ENCODE measurements at regions not wholly inside any gene's neighbourhood (a gene's known extent, or its start where the extent isn't known, plus 50 kb on each side); places are given as distances from the start of the nearest gene placed in this dataset.

DNA sequence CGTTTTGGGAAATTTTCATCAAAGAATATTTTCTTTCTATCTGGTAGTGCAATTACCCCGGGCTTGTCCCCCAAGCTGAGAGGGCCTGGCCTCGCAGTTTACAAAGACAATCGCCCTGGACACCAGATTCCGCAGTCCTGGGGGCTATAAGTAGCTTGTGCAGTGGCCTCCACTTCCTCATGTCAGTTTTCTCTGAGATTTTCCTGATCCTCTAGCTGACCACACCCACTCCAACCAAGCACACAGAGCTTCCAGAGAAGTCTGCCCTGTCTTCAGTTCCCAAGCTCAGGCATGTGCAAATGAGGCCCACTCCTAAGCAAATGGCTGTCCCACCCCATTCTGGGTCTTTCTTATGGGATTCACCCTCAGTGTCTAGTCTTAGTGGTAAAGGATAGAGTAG, 245.3 kb downstream of the MAFB start:
- no peak for DNase-seq

DNA sequence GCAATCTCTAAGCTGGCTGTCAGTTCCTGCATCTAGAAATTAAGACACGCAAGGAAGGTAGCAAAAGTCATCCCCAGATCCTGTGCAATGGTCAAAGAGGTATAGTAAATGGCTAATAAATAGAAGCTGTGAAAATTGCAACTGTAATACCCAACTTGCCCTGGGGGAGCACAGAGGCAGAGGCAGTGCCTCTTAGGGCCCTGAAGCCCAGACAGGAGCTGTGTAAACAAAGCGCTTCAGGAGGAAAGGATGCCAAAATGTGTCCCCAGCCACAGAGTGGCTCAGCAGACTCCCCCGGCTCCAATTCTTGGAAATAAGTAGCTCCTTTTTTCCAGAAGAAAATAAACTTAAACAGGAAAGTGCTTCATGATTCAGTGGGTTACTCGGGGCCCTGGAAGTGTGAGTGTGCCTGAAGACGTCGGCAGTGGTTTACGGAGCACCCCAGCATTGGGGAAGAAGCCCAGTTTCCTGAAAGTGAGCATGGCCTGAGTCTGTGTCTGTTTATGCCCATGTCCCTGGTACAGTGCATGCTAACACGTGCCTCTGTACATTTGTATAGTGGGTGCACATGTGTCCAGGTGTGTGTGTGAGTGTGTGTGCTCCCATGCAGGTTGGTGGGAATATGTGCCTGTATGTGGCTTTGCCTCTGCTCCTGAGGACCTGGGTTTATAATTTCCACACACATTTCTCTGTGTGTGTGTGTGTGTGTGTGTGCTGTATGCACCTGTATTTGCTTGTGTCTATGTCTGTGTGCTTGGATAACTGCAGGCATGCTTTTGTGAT, 246.7 kb downstream of the MAFB start:
- DNase-seq = no peak

DNA sequence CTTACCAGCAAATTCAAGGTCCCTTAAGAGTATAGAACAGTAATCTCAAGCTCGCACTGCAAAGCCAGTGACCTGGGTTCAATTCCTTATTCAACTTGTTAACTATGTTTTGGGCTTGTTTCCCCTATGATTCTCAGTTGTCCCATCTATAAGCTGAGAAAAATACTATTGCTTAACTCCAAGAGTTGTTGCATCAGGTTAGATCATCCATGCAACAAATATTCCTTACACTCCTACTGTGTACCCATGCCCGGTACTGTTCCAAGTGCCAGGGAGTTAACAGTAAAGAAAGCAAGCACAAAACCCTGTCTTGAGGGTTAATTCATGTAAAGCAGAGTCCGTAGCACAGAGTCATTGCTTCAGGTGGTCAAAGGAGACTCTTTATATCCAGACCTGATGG, 247.3 kb downstream of the MAFB start:
- peak; percentile 15 for DNase-seq

DNA sequence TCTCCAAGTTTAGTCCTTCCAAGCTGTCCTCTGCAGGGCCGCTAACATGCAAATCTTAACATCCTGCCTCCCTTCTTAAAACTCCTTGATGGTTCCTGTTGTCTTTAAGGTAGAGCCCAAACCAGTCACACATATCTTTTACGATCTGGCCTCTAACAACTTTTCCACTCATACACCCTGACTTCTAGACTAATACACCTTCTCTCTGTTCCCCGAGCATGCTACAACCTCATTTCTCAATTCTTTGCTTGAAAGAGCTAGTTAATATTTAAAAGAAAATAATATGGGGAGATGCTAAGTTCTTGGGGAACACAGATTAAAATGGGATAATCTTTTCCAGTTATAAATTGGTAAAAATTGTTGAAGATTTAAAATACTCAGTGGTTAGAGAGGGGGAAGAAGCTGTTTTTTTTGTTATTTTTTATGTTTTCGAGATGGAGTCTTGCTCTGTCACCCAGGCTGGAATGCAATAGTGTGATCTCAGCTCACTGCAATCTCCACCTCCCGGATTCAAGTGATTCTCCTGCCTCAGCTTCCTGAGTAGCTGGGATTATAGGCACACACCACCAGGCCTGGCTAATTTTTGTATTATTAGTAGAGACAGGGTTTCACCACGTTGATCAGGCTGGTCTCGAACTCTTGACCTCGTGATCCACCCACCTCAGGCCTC, 250.7 kb downstream of the MAFB start:
- DNase-seq = no peak

DNA sequence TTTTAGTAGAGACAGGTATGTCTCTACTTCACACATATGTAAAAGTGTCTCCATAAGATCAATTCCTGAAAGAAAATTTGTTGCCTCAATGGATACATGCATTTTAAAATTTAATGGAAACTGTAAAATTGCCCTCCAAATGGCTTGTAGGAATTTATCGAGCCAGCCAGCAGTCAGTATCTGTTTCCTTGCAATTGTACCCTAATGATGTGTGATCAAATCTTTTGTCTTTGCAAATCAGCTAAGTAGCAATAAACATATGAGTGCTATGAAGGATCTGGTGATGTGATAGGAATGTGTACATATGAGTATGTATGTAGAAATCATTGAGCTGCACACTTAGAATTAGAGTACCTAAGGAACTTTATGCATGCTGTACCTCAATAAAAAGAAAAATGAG, 253.0 kb downstream of the MAFB start:
- no peak for DNase-seq

DNA sequence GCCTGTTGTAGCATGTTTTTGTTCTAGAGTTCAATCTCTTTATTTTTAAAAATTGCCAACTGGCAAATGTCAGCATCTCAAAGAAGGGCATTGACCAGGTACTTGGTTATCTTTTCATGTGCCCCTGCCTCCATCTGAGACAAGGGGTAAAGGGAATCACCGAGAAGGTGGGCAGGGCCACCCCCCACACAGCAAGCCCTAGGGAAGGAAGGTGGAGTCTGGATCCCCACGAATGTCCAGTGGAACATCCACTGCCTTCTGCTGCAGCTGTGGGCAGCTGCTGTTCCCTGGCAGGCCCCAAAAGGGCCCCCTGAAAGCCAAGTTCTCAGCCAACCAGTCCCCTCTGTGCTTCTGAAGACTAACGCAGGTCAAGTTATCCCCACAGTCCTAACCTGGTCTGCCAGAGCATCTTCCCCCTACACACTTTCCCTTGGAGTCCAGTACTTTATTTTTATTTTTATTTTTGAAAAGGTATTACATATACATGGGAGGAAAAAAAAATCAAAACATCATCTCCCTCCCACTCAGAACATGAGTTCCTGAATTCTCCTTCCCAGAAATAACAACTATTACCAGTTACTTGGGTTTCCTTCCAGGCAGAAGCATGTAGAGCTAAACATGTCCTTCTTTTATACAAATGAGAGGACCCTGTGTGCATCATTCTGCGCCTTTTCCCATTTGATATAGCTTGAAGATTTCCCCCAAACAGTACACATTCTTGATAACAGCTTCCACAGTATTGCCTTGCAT, 253.7 kb downstream of the MAFB start:
- DNase-seq = no peak

DNA sequence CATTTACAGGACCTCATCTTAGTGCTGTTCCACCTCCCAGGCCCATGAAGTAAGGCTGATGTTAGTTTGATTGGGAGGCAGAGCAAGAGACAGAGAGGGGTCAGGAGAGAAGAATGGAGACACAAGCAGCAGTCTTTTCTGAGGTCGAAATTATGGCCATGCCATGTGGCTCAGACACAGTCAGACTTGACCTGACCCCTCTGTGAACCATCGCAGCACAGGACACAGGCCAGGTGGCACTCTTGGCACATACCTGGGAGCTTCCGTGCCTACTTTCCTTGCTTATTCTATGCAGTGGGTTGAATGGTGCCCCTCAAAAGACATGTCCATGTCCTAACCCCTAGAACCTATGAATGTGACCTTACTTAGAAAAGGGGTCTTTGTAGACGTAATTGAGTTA, 254.9 kb downstream of the MAFB start:
- DNase-seq = no peak

DNA sequence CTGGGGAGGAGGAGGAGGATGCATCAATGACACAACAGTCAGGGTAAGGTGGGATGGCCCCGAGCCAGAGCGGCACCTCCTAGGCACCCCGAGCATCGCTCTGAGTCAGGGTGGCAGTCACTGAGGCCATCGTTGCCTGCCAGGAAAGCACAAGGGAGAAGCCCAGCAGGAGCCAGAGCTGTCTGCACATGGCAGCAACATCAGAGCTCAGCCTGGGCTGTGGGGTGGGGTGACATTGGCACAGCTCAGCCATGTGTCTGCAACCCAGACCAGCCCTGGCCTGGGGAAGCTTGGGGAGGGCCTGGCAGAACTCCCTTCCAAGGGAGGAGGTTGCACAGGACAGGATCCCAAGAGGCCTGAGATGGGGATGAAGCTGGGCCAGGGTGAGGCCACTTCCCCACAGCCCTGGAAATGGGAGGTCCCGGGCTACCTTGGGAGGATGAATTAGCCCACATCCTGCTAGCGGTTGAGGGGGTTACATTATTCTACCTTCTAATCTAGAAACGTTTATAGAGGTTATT, 255.6 kb downstream of the MAFB start:
- no peak for DNase-seq

DNA sequence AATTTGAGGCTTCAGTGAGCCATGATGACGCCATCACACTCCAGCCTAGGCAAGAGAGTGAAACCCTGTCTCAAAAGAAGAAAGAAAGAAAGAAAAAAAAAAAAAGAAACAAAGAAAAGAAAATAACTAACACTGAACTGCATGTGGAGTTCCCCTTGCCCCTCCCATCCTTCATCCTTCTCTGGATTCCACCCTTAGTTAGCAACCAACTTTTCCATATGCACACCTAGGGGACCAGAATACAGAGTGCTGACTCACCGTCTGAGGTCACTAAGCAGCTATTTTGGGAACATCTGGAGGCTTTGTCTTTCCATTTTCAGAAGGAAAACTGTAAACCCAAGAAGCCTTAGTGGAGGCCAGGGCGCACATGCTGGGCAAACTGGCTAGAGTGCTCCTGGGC, 257.4 kb downstream of the MAFB start:
- DNase-seq = no peak

DNA sequence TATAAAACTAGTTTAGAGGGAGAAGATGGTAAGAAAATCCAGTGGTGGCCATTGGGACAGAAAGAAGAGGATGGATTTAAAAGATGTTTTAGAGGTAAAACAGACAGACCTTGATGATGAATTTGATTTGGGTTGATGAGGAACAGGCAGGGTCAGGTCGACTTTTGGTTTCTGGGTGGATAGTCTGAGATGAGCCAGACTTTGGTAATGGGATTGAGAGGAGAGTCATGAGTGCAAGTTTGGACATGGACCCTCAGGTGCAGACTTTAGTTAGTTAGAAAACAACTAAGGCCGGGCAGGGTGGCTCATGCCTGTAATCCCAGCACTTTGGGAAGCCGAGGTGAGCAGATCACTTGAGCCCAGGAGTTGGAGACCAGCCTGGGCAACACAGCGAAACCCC, 257.9 kb downstream of the MAFB start:
- no peak for DNase-seq

DNA sequence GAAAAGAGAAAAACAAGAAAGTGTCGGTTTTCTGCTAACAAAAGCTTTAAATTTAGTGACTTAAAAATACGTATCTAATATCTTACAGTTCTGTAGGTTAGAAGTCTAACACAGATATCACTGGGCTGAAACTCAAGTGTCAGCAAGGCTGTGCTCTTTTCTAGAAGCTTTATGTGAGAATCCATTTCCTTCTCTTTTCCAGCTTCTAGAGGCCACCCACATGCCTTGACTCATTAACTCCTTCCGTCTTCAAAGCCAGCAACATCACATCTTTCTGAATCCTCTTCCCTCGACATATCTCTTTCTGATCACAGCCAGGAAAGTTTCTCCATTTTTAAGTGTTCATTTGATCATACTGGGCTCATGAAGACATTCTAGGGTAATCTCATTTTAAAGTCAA, 262.0 kb downstream of the MAFB start:
- no peak for DNase-seq

DNA sequence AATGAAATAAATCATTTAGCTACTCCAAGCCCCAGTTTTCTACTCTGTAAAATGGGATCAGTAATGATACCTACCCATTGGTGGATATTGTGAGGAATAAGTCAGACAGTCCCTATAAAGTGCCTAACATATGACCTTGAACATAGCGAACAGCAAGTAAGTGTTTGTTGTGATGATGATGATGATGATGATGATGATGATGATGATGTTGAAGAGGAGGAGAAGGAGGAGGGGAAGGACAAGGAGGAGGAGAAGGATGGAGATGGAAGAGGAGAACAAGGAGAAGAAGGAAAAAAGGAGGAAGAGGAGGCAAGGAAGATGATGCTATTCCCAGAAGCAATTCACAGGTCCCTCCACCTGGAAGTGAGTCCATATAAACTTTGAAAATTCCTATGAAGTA, 264.3 kb downstream of the MAFB start:
- no peak for DNase-seq

DNA sequence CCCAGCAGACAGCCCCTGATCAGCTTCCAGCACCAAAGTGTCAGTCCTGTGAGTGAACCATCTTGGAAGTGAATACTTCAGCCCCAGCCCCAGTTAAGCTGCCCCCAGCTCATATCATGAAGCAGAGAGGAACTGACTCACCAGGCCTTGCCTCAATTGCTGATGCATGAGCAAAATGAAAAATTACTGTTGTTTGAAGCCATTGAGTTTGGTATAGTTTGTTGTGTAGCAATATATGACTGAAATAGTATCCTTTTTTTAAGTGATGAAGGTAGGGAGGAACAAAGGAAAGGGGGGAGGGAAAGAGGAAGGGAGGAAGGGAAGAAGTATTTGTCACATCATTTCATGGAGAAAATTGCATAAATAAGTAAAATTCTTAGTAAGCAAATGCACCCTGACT, 266.4 kb downstream of the MAFB start:
- peak; percentile 3 for DNase-seq

DNA sequence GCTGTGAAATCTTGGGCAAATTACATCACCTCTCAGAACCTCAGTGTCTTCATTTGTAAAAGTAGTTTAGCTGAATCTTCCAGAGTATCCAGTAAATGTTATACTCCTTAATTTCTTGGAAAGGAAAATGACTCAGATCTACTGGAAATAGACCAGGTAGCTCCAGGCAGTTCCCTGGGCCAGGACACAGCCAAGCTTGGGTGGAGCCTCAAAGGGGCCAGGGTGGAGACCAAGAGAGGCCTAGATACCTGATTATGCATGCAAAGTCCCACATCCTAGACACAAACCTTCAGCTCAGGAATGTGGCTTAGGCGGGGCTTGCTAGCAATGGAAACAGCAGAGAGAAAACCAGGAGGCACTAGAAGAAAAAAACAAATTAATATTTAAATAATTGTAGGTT, 272.8 kb downstream of the MAFB start:
- DNase-seq = no peak

DNA sequence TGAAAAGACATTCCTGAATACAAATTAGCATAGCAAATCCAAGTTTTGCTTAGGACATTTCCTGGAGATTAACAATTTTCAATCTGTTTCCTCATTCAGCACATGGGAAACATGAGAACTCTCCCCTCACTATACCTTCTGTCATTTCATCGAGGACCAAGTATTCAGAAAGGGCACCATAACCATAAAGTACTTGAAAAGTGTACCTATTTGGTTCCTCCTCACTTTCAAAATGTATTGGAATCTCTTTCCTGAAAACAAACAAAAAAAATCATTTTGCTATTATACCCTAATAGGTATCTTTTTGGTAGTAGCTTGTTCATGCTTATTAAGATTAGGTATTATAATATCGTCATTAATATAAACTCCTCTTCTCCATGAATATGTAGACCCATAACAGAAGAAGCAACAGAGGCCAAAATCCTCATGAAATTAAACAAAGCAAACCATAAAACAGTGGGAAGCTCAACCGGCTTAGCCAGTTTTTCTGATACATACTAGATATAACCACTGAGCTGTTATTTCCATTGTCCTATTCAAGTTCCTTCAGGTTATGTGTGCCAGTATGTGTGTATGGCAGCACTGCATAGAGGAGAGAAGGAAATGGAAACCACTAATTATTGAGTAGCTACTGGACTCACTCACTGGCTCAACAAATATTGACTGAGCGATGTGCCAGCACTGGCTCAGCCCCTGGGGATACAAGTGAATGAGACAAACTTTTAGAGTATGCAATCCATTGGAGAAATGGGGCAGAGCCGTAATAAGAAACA, 274.0 kb downstream of the MAFB start:
- no peak for DNase-seq

DNA sequence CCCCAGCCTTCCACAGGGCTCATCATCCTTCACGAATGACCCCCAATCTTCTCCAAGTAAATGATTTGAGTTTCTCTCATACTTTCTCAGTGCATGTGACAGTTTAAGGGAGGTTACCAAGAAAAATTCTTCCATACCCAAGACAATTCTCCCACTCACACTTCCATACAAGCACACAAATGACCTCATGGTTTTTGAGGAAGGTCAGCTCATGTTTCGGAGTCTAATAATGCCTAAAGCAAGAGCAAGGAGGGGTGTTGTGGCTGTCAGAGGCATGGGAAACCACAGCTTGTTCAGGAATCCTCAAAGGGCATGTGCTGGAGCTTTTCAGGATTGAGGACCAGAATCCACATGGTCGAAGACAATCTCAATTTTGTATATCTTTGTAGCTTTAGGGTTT, 279.0 kb downstream of the MAFB start:
- DNase-seq = no peak

DNA sequence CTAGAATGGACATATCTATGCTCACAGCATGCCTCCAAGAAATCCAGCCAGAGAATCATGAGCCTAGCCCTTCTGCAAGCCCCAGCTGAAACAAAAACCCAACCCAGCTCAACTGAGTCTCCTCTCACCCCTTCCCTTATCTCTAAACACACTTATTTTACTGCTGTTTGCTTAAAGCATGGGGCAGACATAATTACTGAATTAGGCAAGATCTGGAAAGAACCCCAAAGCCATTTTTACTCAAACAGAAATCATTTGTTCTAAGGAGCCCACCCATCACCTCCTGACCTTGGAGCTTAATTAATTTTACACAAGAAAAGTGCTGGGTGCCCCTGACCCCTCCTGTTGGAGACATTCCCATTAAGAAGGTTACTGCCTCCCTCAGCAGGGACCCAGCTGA, 291.6 kb downstream of the MAFB start:
- DNase-seq = no peak

DNA sequence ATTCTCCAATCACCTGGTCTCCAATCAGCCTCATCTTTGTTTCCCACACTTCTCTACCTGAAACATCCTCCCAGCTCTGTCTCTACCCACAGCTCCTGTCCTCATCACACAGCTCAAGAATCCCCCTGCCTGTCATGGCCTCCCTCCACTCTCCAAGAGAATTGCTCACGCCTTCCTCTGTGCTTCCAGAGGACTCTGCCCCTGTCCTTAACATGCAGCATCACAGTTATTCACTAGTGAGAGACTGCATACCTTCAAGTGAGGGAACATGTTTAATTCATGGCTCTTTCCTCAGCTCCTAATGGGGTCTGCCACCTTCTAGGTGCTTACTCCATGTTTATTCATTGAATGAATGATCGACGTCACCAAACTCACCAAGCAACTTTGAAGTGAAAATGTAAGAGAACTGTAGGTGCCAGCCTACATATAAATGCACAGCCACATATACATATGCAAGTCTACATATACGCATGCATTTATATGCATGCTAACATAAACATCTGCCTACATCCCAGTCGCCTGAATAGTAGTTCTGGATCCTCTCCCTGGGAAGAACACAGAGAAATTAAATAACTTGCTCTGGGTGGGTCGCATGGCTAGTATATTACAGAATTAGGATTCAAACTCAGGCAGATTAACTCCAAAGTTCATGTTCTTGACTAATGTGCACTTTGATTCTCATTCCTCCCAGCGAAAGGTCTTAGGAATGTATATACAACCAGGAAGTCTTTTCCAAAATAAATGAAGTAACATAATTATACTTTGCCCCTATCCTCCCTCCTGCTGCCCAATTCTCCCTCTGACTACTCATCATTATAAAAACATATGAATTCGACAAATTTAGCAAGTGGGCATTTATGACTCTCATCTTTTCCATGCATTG, 295.6 kb downstream of the MAFB start:
- DNase-seq = no peak

DNA sequence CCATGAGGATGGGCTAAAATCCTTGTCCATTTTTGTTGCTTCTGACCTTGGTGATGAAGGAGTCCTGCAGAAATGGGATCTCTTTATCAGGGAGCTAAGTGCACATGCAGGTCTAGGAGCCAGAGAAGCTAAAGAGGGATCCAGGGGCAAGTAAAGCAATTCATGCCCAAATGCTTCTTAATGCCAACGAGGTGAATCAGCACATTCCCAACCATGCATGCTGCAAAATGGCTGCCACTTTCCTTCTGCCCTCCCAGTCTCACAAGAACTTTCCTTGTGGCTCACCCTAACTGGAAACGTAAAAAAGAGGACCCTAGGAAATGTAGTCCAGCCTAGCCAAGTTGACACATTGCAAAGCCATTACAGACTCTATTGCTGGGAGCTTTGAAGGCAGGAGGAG, 298.4 kb downstream of the MAFB start:
- DNase-seq = peak; percentile 27

DNA sequence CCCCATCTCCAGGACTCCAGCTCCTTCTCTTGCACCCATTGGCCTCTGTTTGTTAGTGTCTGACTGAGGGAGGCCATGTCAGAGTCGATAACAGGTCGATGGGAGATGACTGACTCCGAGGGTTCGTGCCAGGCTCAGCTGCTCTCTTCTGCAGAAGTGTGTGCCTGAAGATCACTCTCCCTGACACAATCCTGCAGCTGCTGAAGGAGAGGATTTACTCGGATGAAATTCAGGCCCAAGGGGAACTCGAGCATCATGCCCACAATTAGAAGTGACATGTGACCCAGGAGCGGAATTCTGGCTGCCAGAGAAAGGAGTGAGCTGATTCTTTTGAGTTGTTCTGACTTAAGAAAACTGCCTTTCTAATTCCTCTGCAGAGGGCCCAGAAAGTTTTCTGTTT, 318.2 kb downstream of the MAFB start:
- no peak for DNase-seq

DNA sequence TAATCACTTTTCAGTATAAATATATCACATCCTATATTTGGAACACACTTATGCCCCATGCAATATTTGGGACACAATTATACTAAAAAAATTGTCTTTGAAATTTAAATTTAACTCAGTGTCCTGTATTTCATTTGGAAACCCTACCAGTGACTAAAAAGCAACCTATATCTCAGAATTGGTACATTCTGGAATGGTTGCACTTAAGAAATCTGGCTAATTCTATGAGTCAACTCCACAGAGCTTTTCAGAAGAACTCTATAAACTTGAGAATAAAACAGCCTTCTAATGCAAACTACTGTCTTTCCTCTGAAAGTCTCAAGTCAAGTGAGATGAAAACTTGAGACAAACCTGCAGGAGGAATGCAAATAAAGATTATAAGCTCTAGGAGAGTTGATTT, 320.2 kb downstream of the MAFB start:
- DNase-seq = no peak

DNA sequence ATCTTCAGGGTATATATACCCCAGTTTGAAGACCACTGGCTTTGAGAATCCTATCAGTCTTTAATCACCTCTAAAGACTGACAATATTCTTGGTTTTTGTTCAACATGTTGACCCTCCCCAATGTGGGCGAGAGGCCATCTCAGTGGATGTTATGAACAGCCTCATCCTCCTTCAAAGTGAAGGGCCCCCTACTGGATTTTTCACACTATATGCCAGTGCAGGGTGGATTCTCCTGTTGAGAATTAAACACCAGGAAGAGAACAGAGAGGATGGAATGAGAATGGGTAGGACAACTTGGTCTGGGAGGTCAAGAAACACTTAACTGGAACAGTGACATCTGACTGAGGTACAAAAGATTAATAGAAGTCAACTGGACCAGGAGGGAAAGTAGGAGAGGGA, 327.1 kb downstream of the MAFB start:
- DNase-seq = no peak

Measured in MV-4-11 (cell line).